Activated CD8-positive, alpha-beta memory T cell treated with anti-CD3 and anti-CD28 coated beads for 48 hours (primary cell): ENCODE measurements at regions not wholly inside any gene's neighbourhood (a gene's known extent, or its start where the extent isn't known, plus 50 kb on each side); places are given as distances from the start of the nearest gene placed in this dataset.
A peak's percentile ranks its signal among the peaks of the same experiment; 100 is the strongest.

Experiments used
- DNase-seq, 3 experiments: peaks; one replicate each; pipeline ENCODE4 v3.0.0-alpha.2; 2020; ENCODE audit warnings: low read depth in 2 of 3, low spot score in 2 of 3

GRCh38 chr20:63058696-63059335 is 52.1 kb upstream of the BHLHE23 start:
- no peak for DNase-seq

- no peak for DNase-seq
Measured at GRCh38 chr20:63057171-63058117, 50.7 kb upstream of the BHLHE23 start.

GRCh38 chr20:63056236-63057170 is 49.7 kb upstream of the BHLHE23 start:
- peak in 1 of 3 experiments; percentile 21 for DNase-seq
